Activated CD4-positive, alpha-beta T cell treated with anti-CD3 and anti-CD28 coated beads for 36 hours (primary cell): ENCODE measurements at regions not wholly inside any gene's neighbourhood (a gene's known extent, or its start where the extent isn't known, plus 50 kb on each side); places are given as distances from the start of the nearest gene placed in this dataset.

Experiments
- ATAC-seq: fragments of 200-7000 bp; cut with Tn5 transposase; one replicate; pipeline ENCODE4 v1.10.0; 2021; ENCODE audit warnings: mild to moderate bottlenecking, moderate library complexity
- CTCF ChIA-PET: fragments of 350-600 bp; sonication (Branson Sonifier 250); formaldehyde crosslinking; loops from one replicate; lab custom pipeline; 2021; ENCODE audit warnings: antibody characterized with exemption; lab: Charles Lee
- POLR2A ChIA-PET: fragments of 350-600 bp; sonication (Branson Sonifier 250); formaldehyde crosslinking; loops from one replicate; lab custom pipeline; 2021; ENCODE audit warnings: antibody characterized with exemption, inconsistent platforms; lab: Charles Lee
- DNase-seq: peaks from one replicate; pipeline ENCODE4 v3.0.0-alpha.2; 2020
- H3K27ac Mint-ChIP-seq: one replicate; pipeline ENCODE4 v1.8.0; 2021; ENCODE audit warnings: mixed read lengths
- H3K27me3 Mint-ChIP-seq: one replicate; pipeline ENCODE4 v1.8.0; 2021; ENCODE audit warnings: mixed read lengths
- H3K36me3 Mint-ChIP-seq: one replicate; pipeline ENCODE4 v1.8.0; 2021; ENCODE audit warnings: low read depth, mixed read lengths
- H3K4me1 Mint-ChIP-seq: one replicate; pipeline ENCODE4 v1.8.0; 2021; ENCODE audit warnings: mixed read lengths
- H3K4me3 Mint-ChIP-seq: one replicate; pipeline ENCODE4 v1.8.0; 2021; ENCODE audit warnings: mild to moderate bottlenecking, moderate library complexity, mixed read lengths
- H3K9me3 Mint-ChIP-seq: one replicate; pipeline ENCODE4 v1.8.0; 2021; ENCODE audit warnings: low read depth, mixed read lengths
- intact Hi-C, 2 experiments: fragments of 100-400 bp; cut with DNase I in 1 of 2; cut with micrococcal nuclease in 1 of 2; formaldehyde crosslinking; loops; one replicate each; pipeline versions ENCODE4 v1.14.2 to v1.15.1; 2022 to 2024; cut with DNase I, micrococcal nuclease

DNA sequence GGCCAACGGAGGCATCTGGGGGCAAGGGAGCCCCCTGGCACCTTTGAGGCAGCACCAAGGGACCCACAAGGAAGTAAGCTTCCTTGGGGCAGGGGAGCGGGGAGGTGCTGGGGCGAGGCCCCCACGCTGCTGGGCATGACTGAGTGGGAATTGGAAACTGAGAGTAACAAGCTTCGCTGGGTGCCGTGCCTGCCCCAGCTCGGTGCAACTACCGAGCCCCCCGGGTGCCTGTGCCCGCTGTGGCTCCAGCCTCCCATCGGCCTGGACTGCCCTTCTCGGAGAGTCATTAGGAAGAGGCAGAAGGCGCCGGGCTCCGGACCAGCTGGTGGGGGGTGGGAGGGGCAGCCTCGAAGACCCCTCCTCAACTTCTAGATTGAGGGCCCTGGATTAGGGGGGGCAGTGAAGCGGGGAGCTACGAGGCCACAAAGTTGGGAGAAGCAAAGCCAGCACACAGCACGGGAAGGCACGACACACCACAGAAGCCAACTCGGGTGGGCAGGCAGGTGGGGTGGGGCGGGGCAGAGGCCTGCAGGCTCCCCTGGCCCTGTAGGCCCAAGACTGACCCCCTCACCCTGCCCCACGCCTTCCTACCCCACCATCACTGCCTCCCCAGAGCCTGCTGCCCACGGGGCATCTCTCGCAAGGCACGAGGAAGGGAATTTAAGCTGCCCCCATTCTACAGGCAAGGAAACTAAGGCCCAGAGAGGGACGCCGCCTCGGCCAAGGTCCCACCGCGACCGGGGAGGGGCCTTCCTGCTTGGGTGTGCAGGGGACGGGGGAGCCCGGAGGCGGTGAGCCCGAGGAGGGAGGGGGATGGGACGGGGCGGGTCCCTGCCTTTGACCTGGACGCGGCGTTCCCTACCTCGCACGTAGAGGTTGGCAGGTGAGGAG lies 83.2 kb downstream of the PTPRS start:
- no peak for ATAC-seq
- DNase-seq: no peak
- ChIA-PET POLR2A (no interaction called here), CTCF (no interaction called here)
- Mint-ChIP-seq H3K27me3 (no peaks in the 10 kb centered on the region), H3K4me1 (no peaks in the 10 kb centered on the region), H3K9me3 (peaks cover 20% of the 10 kb centered on the region), H3K4me3 (no peak overlapping the region), H3K36me3 (peaks cover 11% of the 10 kb centered on the region), H3K27ac (no peak overlapping the region)
- intact Hi-C loops: no loop called here

DNA sequence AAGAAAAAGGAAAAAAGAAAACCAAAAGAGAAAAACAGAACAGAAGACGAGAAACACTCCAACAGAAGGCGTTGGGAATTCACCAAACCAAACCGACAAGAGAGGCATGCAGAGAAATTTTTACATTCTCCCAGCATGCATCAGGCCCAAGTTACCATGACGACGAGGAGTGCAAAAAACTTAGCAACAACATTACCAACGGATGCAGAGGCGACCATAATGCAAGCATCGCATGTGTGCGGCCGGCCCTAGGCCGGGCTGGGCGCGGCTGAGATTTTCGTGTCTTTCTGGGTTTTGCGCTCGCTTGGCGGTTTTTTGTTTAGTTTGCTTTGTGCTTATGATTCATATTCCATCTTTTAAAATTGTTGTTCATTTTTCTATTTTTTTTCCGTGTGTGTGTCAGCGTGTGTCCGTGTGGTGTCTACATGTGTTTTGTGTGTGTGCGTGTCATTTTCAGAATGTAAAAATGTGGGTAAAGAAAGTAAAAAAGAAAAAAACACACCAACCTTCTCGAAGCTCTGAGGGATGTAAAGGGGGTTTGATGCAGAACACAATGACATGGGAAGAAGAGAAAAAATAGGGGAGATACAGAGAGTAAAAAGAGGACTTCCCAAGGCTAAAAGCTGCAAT lies 84.9 kb downstream of the PTPRS start:
- Mint-ChIP-seq H3K9me3 (peaks cover 20% of the 10 kb centered on the region), H3K27ac (no peak overlapping the region), H3K4me1 (no peaks in the 10 kb centered on the region), H3K4me3 (no peak overlapping the region), H3K36me3 (peaks cover 11% of the 10 kb centered on the region), H3K27me3 (no peaks in the 10 kb centered on the region)
- DNase-seq: no peak
- intact Hi-C loops: no loop called here
- ATAC-seq: no peak
- POLR2A ChIA-PET: no interaction called here
- CTCF ChIA-PET: no interaction called here

DNA sequence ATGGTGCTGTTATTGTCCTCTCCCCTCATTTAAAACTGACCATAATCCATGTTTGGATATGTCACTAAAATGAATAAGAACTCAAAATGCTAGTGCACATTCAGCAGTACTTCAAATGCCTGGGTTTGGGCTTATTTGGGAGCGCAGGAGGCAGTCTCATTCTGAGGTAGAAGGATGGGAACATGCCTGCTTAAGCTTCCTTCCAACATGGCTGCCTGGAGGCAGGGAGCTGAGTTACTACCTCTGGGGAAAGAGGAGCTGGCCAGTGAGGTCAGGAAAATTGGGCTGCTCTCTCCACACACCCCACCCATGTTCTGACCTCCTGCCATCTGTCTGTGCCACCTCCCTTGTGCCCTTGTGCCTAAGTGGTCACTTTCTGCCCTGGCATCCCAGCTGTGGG lies 85.7 kb downstream of the PTPRS start:
- DNase-seq: no peak
- Mint-ChIP-seq H3K27me3 (no peaks in the 10 kb centered on the region), H3K27ac (no peak overlapping the region), H3K36me3 (peaks cover 11% of the 10 kb centered on the region), H3K4me3 (no peak overlapping the region), H3K9me3 (peaks cover 20% of the 10 kb centered on the region), H3K4me1 (no peaks in the 10 kb centered on the region)
- ChIA-PET CTCF (no interaction called here), POLR2A (no interaction called here)
- intact Hi-C loops: no loop called here
- no peak for ATAC-seq

DNA sequence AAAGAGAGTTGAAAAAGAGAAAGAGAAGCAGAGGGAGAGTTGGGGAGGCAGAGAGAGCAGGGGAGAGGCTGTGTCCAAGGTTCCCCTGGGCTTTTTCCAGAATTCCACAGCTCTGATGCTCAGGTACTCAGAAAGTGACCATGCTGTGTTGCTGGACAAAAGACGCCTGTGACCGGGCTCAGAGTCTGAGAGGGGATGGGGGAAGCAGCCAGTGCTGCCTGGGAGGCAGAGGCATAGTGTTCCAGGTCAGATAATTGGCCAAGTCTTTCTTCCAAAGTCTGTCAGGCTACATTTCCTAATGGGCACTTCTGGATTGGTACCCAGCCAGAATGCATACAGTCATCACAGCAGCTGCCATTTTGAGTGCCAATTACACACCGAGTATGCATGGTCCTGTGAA lies 86.1 kb downstream of the PTPRS start:
- H3K9me3 Mint-ChIP-seq: peaks cover 20% of the 10 kb centered on the region
- H3K36me3 Mint-ChIP-seq: peaks cover 11% of the 10 kb centered on the region
- no peak overlapping the region for H3K27ac Mint-ChIP-seq
- peaks cover under 1% of the 10 kb centered on the region for H3K27me3 Mint-ChIP-seq
- ChIA-PET POLR2A (no interaction called here), CTCF (no interaction called here)
- ATAC-seq (no peak), DNase-seq (no peak)
- H3K4me3 Mint-ChIP-seq: no peak overlapping the region
- H3K4me1 Mint-ChIP-seq: no peaks in the 10 kb centered on the region
- intact Hi-C loops: no loop called here

DNA sequence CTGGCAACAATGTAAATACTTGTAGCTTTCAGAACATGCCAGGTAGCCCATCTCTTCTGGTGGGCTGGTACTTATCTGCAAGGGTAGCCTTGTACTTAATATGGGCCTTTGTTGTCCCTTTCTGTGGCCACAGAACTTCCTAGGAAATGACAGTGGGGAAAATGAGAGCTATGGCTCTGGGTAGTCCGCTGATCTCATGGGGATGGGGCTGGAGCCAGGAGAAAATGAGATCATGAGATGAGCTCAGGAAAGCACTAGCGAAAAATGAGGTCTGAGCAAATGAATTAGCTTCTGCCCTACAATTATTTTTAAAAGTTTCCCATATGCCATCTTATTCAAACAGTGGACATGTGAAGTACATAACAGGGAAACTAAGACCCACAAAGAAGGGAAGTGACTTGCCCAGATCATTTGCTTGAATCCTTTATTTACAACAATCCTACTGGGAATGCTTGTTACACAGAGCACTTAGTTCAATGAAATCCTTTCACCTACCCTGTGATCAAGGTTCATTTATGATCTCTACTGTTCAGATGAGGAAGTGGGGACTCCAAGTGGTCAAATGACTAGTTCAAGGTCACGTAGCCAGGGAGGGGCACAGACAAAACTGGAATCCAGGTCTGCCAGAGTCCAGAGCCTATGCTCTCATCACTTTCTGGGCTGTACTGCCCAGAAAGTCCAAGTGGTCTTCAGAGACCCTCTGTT lies 87.1 kb downstream of the PTPRS start:
- Mint-ChIP-seq H3K4me3 (no peak overlapping the region), H3K9me3 (peaks cover 20% of the 10 kb centered on the region), H3K27ac (no peak overlapping the region), H3K4me1 (no peaks in the 10 kb centered on the region), H3K36me3 (peaks cover 11% of the 10 kb centered on the region), H3K27me3 (peaks cover 2% of the 10 kb centered on the region)
- intact Hi-C loops: no loop called here
- DNase-seq (no peak), ATAC-seq (no peak)
- ChIA-PET CTCF (interaction anchor here (0.6 kb wide), 2 partner anchors 101 to 677 kb away, joined by 3 read pairs; no protein-coding TSS in a partner anchor), POLR2A (interaction anchor here (0.6 kb wide), 1 partner anchor 398 kb away, joined by 4 read pairs; no protein-coding TSS in a partner anchor)

DNA sequence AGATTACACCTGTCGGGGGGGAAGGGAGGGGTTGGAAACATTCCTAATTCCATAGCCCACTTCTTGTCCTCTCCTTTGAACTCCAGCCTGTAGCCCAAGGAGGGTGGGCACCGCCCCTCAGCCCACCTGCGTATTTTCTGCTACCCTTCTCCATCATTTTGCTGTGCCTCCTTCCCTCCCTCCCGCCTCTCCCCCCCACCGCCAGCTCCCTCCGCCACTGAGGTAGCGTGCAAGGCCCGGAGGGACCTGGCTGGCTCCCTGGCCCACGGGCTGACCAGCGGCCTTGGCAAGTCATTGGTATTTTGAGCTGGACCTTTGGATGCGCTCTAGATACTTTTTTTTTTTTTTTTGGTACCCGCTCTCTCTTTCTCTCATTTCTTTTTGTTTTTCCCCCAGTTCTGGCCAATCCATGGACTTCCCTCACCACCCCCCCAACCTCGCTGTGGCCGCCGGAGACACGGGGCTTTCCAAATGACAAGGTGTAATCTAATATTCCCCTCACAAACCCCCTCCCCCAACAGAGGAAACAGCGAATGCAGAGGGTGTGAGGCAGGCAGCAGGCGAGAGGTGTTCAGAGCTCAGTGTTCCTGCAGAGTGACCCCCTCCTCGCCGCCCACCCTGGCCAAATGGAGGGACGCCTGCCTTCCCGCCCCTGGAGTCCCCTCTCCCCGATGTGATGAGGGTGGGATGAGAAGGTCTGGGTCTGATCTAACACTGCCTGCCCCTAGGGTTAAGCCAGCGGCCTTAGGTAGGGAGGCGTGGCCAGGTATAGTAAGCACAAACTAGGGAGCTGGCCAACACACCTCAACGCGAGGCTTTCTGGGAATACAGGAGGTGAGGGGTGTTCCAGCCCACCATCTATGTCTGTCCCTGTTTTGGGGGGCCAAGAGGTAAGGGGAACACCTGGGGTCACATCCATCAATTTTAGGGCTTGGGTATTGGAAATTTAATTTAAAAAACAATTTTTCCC lies 89.2 kb downstream of the PTPRS start:
- intact Hi-C loops: no loop called here
- Mint-ChIP-seq H3K36me3 (peaks cover 11% of the 10 kb centered on the region), H3K9me3 (peaks cover 20% of the 10 kb centered on the region), H3K4me1 (peaks cover 5% of the 10 kb centered on the region), H3K27ac (no peak overlapping the region), H3K4me3 (no peak overlapping the region), H3K27me3 (peaks cover 4% of the 10 kb centered on the region)
- ChIA-PET POLR2A (no interaction called here), CTCF (interaction anchor here (0.6 kb wide), 1 partner anchor 120 kb away, joined by 3 read pairs; no protein-coding TSS in a partner anchor)
- no peak for ATAC-seq
- DNase-seq: no peak

DNA sequence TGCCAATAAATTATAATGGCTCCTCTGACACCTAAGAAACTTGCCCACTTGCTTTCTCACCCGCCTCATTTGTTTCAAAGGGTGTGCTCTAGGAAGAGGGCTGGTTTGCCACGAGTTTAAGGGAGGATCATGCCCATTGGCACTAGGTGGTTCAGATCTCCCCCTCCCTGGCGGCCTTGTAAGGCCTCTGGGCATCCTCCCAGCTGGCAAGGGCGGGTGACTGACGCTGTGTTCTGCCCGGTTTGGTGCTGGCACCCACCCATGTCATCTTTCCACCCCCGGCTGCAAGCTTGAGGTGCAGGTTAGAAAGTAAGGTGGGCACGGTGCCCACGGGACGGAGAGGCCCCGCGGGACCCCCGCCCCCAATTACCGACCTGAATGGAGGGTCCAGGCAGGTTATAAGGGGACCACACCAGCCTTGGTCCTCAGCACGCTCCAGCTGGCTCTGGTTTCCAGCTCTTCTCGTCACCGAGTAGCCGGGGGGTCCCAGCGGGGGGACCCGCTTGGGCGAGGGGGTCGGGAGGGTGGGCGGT lies 90.4 kb downstream of the PTPRS start:
- Mint-ChIP-seq H3K9me3 (peaks cover 12% of the 10 kb centered on the region), H3K36me3 (peaks cover 5% of the 10 kb centered on the region), H3K27me3 (peaks cover 4% of the 10 kb centered on the region), H3K27ac (no peak overlapping the region), H3K4me3 (no peak overlapping the region), H3K4me1 (peaks cover 9% of the 10 kb centered on the region)
- no peak for DNase-seq
- no peak for ATAC-seq
- intact Hi-C loops: no loop called here
- ChIA-PET CTCF (no interaction called here), POLR2A (no interaction called here)

DNA sequence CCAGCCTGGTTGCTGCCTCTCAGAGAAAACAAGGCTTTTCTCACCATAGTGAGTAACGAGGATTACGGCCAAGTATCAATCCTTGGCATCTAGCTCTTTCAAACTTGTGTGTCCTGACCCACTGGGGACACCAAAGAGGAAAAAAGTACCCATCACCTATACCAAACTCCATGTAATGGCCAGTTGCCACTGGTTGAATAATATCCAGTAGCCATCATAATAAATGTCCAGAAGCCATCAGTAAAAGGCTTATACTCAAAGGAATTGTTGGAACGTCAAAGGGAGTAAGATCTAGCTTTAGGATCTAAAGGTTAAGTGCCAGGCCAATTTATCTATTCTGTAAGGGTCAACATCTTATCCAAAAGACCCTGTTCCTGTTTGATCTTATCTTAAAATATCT lies 91.1 kb downstream of the PTPRS start:
- Mint-ChIP-seq H3K27me3 (peaks cover 4% of the 10 kb centered on the region), H3K9me3 (peaks cover 5% of the 10 kb centered on the region), H3K4me3 (no peak overlapping the region), H3K4me1 (peaks cover 9% of the 10 kb centered on the region), H3K36me3 (peaks cover 3% of the 10 kb centered on the region), H3K27ac (no peak overlapping the region)
- intact Hi-C loops: no loop called here
- DNase-seq (no peak), ATAC-seq (no peak)
- ChIA-PET POLR2A (no interaction called here), CTCF (no interaction called here)

DNA sequence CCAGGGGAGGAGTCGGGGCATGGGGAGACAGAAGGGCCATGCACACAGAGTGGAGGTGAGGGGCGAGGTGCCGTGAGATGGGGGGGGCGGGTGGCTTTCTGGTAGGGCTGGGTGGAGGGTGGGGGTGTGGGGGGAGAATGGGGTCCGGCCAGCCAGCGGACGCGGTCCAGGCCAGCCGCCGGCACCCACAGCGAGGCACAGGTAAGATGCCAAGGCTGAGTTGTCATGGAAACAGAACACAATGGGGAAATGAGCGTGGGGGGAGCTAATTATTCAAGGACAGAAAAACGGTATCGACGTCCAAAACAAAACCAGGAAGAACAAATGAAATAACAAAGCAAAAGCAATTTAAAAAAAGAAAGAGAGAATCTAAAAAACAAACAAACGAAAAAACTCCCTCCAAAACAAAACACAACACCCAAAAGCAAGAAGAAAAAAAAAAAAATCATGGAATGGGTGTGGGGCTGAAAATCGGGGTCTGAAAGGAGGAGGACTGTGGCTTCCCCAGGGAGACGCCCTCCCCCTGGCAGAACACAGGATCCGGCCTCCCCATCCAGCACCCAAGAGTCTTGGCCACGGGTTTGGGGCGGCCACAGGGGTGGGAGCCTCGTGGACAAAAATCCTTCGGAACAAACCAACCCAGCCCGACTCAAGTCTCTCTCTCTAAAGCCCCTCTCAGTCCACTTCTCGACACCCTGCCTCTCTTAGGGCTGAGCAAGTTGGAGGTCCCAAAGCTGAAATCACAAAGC lies 92.5 kb downstream of the PTPRS start:
- no peaks in the 10 kb centered on the region for H3K9me3 Mint-ChIP-seq
- CTCF ChIA-PET: interaction anchor here (0.5 kb wide), 1 partner anchor 1055 kb away, joined by 3 read pairs; no protein-coding TSS in a partner anchor
- H3K27me3 Mint-ChIP-seq: peaks cover 4% of the 10 kb centered on the region
- H3K4me1 Mint-ChIP-seq: peaks cover 9% of the 10 kb centered on the region
- no peaks in the 10 kb centered on the region for H3K36me3 Mint-ChIP-seq
- intact Hi-C loops: no loop called here
- ATAC-seq (no peak), DNase-seq (no peak)
- no peak overlapping the region for H3K27ac Mint-ChIP-seq
- POLR2A ChIA-PET: no interaction called here
- no peak overlapping the region for H3K4me3 Mint-ChIP-seq

DNA sequence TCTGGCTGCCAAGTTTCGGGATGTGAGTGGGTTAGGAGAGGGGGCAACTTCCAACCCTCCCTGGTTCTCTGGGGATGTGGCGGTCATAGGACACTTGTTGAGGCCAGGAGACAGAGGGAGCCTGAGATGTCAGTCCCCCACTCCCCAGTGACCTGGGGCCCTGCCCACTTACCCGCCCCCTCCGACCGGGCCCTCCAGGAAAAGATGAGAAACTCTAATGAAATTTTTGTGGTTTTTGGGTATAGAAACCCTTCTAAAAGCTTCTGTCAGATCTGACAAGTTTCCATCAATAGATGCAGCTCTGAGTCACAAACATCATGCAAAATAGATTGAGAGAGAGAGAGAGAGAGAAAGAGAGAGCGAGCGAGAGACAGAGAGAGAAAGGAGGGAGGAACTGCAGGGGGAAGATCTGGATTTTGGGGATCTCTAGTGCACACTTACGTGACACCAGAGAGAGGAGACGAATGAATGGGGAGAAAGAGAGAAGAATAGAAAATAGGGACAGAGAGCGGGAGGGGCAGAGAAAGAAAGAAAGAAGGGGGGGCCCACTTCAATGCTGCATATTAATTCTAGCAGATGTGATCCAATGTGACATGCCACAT lies 94.0 kb downstream of the PTPRS start:
- peak; percentile 62 for DNase-seq
- Mint-ChIP-seq H3K9me3 (no peaks in the 10 kb centered on the region), H3K36me3 (no peaks in the 10 kb centered on the region), H3K4me3 (no peak overlapping the region), H3K27me3 (peaks cover 4% of the 10 kb centered on the region), H3K4me1 (peaks cover 9% of the 10 kb centered on the region), H3K27ac (no peak overlapping the region)
- peak; percentile 71 for ATAC-seq
- POLR2A ChIA-PET: interaction anchor here (0.7 kb wide), 1 partner anchor 274 kb away, joined by 4 read pairs; no protein-coding TSS in a partner anchor
- intact Hi-C loops: no loop called here
- CTCF ChIA-PET: no interaction called here
